GM12875 (cell line): ENCODE measurements at regions not wholly inside any gene's neighbourhood (a gene's known extent, or its start where the extent isn't known, plus 50 kb on each side); places are given as distances from the start of the nearest gene placed in this dataset.
A peak's percentile ranks its signal among the peaks of the same experiment; 100 is the strongest.
"Not testable (repeated sequence)": the region's sequence is repeated elsewhere in the genome, so short reads cannot be mapped to it uniquely, and the experiment has no call there.

Experiments used
- H3K4me3 ChIP-seq: one replicate; pipeline ENCODE4 v1.5.1; 2011; ENCODE audit warnings: low read depth, low read length, control low read depth
- TF ChIP-seq, protein P1 (sequence below): IDR thresholded peaks from 2 replicates; pipeline ENCODE4 v1.5.1; 2011; ENCODE audit warnings: low read depth, mild to moderate bottlenecking, control low read depth, inconsistent platforms, low read length, moderate library complexity, borderline replicate concordance; ENCODE audit not compliant: insufficient read depth

DNA sequence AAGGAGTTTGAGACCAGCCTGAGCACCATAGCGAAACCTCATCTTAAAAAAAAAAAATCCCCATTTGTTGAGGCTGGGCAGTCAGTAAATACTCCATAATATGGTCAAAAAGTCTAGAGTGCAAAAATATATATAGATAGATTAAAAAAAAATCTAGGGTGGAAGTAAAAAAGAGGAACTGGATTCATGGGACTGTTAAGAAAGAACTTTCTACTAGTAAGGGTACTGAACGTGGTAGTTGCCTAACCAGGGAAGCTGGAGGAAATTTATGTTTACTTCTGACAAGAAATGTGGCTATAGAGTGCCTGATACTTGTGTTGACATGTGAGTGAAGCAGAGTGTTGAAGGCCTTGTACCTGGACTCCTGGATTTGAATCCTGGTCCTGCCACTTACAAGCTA, 265.9 kb upstream of the FAM78B start:
- no peak overlapping the region for H3K4me3 ChIP-seq
- TF ChIP-seq, protein P1, sequence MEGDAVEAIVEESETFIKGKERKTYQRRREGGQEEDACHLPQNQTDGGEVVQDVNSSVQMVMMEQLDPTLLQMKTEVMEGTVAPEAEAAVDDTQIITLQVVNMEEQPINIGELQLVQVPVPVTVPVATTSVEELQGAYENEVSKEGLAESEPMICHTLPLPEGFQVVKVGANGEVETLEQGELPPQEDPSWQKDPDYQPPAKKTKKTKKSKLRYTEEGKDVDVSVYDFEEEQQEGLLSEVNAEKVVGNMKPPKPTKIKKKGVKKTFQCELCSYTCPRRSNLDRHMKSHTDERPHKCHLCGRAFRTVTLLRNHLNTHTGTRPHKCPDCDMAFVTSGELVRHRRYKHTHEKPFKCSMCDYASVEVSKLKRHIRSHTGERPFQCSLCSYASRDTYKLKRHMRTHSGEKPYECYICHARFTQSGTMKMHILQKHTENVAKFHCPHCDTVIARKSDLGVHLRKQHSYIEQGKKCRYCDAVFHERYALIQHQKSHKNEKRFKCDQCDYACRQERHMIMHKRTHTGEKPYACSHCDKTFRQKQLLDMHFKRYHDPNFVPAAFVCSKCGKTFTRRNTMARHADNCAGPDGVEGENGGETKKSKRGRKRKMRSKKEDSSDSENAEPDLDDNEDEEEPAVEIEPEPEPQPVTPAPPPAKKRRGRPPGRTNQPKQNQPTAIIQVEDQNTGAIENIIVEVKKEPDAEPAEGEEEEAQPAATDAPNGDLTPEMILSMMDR: no peak

DNA sequence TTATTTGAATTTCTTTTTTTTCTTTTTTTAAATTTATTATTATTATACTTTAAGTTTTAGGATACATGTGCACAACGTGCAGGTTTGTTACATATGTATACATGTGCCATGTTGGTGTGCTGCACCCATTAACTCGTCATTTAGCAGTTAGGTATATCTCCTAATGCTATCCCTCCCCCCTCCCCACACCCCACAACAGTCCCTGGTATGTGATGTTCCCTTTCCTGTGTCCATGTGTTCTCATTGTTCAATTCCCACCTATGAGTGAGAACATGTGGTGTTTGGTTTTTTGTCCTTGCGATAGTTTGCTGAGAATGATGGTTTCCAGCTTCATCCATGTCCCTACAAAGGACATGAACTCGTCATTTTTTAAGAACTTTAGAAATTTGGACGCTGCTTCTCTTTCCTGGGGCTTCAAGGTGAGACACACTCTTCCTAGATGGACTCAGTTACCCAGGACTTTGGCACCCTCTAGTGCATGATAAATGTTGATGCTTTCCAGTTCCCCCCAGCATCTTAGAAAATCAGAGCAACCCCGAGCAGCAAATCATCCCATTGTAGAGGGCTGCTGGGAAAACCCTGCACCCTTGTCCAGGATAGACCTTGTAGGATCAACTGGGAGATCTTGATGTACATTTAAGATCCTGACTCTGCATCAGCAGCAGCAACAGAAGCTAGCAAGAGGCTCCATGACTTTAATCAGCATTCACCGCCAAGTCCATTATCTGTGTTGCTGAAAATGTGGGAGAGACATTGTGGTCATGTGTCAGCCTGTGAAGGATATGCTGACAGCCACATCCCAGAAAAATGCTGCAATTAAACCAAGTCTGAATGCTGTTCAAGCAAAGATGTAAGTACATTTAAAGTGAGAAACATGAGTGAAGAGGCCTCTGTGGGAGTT, 266.9 kb upstream of the FAM78B start:
- TF ChIP-seq, protein P1: peak; percentile 13; the same call in 1 of the 2 replicates
- not testable (repeated sequence) for H3K4me3 ChIP-seq

DNA sequence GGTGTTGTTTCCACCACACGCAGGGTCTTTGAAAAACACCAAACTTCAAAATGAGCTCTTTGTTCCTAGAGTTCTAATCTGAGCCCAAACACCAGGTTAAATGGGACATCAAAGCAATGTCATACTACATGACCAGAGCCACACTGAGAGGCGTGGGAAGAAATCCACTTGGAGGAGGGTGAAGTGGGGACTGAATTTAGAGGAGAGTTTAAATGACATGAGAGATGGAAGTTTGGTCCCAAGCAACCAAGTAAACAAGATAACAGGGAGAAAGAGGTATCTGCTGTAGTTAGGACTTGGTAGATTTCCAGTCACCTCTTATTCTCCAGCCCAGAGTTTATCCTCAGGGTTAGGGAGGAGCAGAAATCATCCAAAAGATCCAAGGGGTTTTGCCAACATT, 290.9 kb upstream of the FAM78B start:
- no peak overlapping the region for H3K4me3 ChIP-seq
- TF ChIP-seq, protein P1: no peak

DNA sequence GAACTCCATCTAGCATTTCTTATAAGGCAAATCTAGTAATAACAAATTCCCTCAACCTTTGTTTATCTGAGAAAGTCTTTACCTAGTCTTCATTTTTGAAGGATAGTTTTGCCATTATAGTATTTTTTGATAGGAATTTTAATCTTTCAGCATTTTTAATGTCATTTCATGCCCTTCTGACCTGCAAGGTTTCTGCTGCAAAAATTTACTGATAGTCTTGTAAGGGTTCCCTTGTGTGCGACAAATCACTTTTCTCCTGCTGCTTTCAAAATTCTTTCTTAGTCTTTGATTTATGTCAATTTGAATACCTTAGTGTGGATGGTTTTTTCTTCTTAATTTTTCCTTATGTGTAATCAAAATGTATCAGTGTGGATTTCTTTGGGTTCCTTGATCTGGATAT, 297.5 kb upstream of the FAM78B start:
- TF ChIP-seq, protein P1: no peak

DNA sequence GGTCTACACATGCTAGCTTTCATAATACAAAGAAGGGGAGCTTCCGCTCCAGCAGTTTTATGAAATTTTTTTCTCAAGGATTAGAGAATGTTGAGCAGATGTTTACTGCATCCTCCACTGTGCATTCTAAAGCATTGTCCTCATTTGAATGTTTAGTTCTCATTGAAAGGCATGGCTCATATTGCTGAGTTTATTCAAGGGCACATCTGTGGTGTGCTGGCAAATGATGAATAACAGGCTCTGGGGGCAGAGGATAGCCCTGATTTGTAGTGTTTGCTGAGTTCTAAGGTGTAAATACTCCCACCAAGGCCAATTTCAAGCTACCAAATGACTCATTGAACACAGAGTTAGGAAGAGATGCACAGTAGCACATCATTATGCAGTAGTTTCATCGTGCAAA, 303.2 kb upstream of the FAM78B start:
- TF ChIP-seq, protein P1: no peak

More for the DNA sequence above, 297.5 kb upstream of the FAM78B start:
- no peak overlapping the region for H3K4me3 ChIP-seq

DNA sequence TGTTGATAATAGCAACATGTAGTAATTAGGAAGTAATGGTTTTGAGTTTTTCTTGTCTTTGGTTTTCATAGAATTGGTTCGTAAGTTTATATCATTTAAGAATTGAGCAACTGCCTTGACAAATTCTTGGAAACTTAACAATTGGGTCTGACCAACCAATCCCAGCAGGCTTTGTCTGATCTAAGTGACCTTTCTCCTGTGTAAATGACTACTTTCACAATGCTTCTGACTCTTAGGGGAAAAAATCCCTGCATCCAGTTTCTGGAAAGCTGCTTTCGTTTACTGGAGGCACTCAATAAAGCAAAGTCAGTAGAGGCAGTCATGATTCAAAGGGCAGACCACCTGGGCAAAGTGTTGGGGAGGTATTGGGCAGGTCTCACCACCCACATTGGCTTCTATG, 303.6 kb upstream of the FAM78B start:
- H3K4me3 ChIP-seq: no peak overlapping the region
- TF ChIP-seq, protein P1: no peak

More for the DNA sequence above, 303.2 kb upstream of the FAM78B start:
- H3K4me3 ChIP-seq: no peak overlapping the region

DNA sequence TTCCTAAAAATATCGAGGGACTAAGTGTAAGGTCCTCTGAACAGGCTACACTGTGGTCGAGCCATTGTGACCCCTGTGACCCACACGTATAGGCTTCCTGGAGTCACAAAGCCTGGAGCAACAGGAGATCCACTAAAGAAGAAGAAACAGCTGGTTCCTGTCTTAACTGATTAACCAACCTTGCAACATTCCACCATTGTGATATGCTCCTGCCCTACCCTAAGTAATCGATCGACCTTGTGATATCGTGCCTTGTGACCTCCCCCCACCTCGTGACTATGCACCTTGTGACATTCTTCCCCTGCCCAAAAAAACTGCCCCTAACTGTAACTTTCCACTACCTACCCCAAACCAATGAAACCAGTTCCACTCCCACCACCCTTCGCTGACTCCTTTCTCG, 304.6 kb upstream of the FAM78B start:
- TF ChIP-seq, protein P1: no peak
- no peak overlapping the region for H3K4me3 ChIP-seq
